ENCODE measurements at regions not wholly inside any gene's neighbourhood (a gene's known extent, or its start where the extent isn't known, plus 50 kb on each side); places are given as distances from the start of the nearest gene placed in this dataset.

- no TSS peak for BruUV-seq (replicated peaks)
- ChIA-PET POLR2A (no interaction called here), CTCF (no interaction called here)
- in situ Hi-C loops (cut with HindIII; ENCODE audit: low pct_unique_long_range_greater_than_20kb, low sequenced_read_pairs) (no loop called here), intact Hi-C loops (cut with micrococcal nuclease; ENCODE audit: unreplicated experiment) (no loop called here)
- Histone ChIP-seq H3K27me3 (ENCODE audit: control insufficient read depth, insufficient read depth, low read length) (peaks cover 3% of the 10 kb centered on the region; the same call in 1 of the 2 replicates), H3K9me3 (ENCODE audit: control insufficient read depth, insufficient read depth, low read depth, low read length) (no peaks in the 10 kb centered on the region), H3K36me3 (ENCODE audit: control insufficient read depth, insufficient read depth, low read length) (no peaks in the 10 kb centered on the region), H3K4me3 (ENCODE audit: low read depth in 2 of 2, low read length in 2 of 2) (no peak overlapping the region), H3K4me1 (ENCODE audit: control insufficient read depth, insufficient read depth, low read length) (no peaks in the 10 kb centered on the region), H3K27ac (ENCODE audit: low read length) (no peak overlapping the region)
- DNase-seq (ENCODE audit: low read depth, low spot score): no peak
- no peak for ATAC-seq
- no peak for TF ChIP-seq SIN3A (IDR thresholded peaks at IDR 0.05; ENCODE audit: borderline replicate concordance, insufficient read depth, low read depth, low read length)
- TF ChIP-seq CTCF (IDR thresholded peaks at IDR 0.05): no peak
- no peak for TF ChIP-seq POLR2AphosphoS5 (IDR thresholded peaks at IDR 0.05; ENCODE audit: low read depth, low read length)
Observed at GRCh38 chr11:79894111-79894510, 453.3 kb upstream of the TENM4 start.

- Histone ChIP-seq H3K4me1 (ENCODE audit: control insufficient read depth, insufficient read depth, low read length) (no peaks in the 10 kb centered on the region), H3K36me3 (ENCODE audit: control insufficient read depth, insufficient read depth, low read length) (no peaks in the 10 kb centered on the region), H3K27me3 (ENCODE audit: control insufficient read depth, insufficient read depth, low read length) (peaks cover 3% of the 10 kb centered on the region; the same call in 1 of the 2 replicates), H3K27ac (ENCODE audit: low read length) (no peak overlapping the region), H3K4me3 (ENCODE audit: low read depth in 2 of 2, low read length in 2 of 2) (no peak overlapping the region), H3K9me3 (ENCODE audit: control insufficient read depth, insufficient read depth, low read depth, low read length) (no peaks in the 10 kb centered on the region)
- no TSS peak for BruUV-seq (replicated peaks)
- in situ Hi-C loops (cut with HindIII; ENCODE audit: low pct_unique_long_range_greater_than_20kb, low sequenced_read_pairs): no loop called here
- ChIA-PET CTCF (no interaction called here), POLR2A (no interaction called here)
- TF ChIP-seq TCF7L2 (IDR thresholded peaks at IDR 0.05; ENCODE audit: low read depth, low read length) (no peak), POLR2AphosphoS5 (IDR thresholded peaks at IDR 0.05; ENCODE audit: low read depth, low read length) (no peak), CTCF (IDR thresholded peaks at IDR 0.05) (no peak), REST (IDR thresholded peaks at IDR 0.05; ENCODE audit: insufficient read depth in 1 of 2, low read depth in 2 of 2, low read length in 1 of 2) (no peak), SIN3A (IDR thresholded peaks at IDR 0.05; ENCODE audit: borderline replicate concordance, insufficient read depth, low read depth, low read length) (no peak)
- intact Hi-C loops (cut with micrococcal nuclease; ENCODE audit: unreplicated experiment): no loop called here
- no peak for ATAC-seq
- no peak for DNase-seq (ENCODE audit: low read depth, low spot score)
Observed at GRCh38 chr11:79890272-79890671, 449.4 kb upstream of the TENM4 start.

Data from Panc1 (cell line).